ENCODE measurements at regions not wholly inside any gene's neighbourhood (a gene's known extent, or its start where the extent isn't known, plus 50 kb on each side); places are given as distances from the start of the nearest gene placed in this dataset.

- no peak for TF ChIP-seq POLR2A (IDR thresholded peaks at IDR 0.05)
- TF ChIP-seq CTCF (IDR thresholded peaks at IDR 0.05) = no peak
- no peak for TF ChIP-seq EP300 (IDR thresholded peaks at IDR 0.05)
These were observed 112.4 kb upstream of the TMEM132D start for GRCh38 chr12:130016194-130016593.
